ENCODE measurements at regions not wholly inside any gene's neighbourhood (a gene's known extent, or its start where the extent isn't known, plus 50 kb on each side); places are given as distances from the start of the nearest gene placed in this dataset.

GRCh38 chr11:95435628-95436353 lies 204.8 kb upstream of the SESN3 start:
- Histone ChIP-seq H3K9ac (ENCODE audit: low read length) (no peak overlapping the region), H3K36me3 (replicated peaks; ENCODE audit: low read depth, low read length) (no peaks in the 10 kb centered on the region), H3K27ac (ENCODE audit: low read length) (no peak overlapping the region), H3K4me1 (ENCODE audit: low read length) (no peaks in the 10 kb centered on the region), H2AFZ (ENCODE audit: low read depth, low read length) (no peak overlapping the region), H4K20me1 (ENCODE audit: insufficient read depth, low read length) (no peaks in the 10 kb centered on the region), H3K4me3 (ENCODE audit: low read length) (no peak overlapping the region), H3K9me3 (ENCODE audit: insufficient read depth, low read length) (no peaks in the 10 kb centered on the region), H3K79me2 (ENCODE audit: low read length) (no peaks in the 10 kb centered on the region), H3K4me2 (ENCODE audit: low read length) (no peak overlapping the region), H3K27me3 (ENCODE audit: low read depth, low read length) (no peaks in the 10 kb centered on the region)
- TF ChIP-seq CTCF (IDR thresholded peaks at IDR 0.05; ENCODE audit: low read depth, low read length) (no peak), EZH2phosphoT487 (IDR thresholded peaks at IDR 0.05; ENCODE audit: low read depth) (no peak)

- no peak overlapping the region for H3K9ac ChIP-seq (ENCODE audit: low read length)
- H3K4me3 ChIP-seq (ENCODE audit: low read length) = no peak overlapping the region
- H4K20me1 ChIP-seq (ENCODE audit: insufficient read depth, low read length) = no peaks in the 10 kb centered on the region
- TF ChIP-seq CTCF (IDR thresholded peaks at IDR 0.05; ENCODE audit: low read depth, low read length) (no peak), EZH2phosphoT487 (IDR thresholded peaks at IDR 0.05; ENCODE audit: low read depth) (no peak)
- no peaks in the 10 kb centered on the region for H3K9me3 ChIP-seq (ENCODE audit: insufficient read depth, low read length)
- H3K27me3 ChIP-seq (ENCODE audit: low read depth, low read length) = no peaks in the 10 kb centered on the region
- no peaks in the 10 kb centered on the region for H3K36me3 ChIP-seq (replicated peaks; ENCODE audit: low read depth, low read length)
- no peaks in the 10 kb centered on the region for H3K4me1 ChIP-seq (ENCODE audit: low read length)
- no peak overlapping the region for H3K27ac ChIP-seq (ENCODE audit: low read length)
- no peak overlapping the region for H3K4me2 ChIP-seq (ENCODE audit: low read length)
- no peak overlapping the region for H2AFZ ChIP-seq (ENCODE audit: low read depth, low read length)
- H3K79me2 ChIP-seq (ENCODE audit: low read length) = no peaks in the 10 kb centered on the region
Measured at GRCh38 chr11:95435192-95435591, 204.2 kb upstream of the SESN3 start.

- TF ChIP-seq EZH2phosphoT487 (IDR thresholded peaks at IDR 0.05; ENCODE audit: low read depth) = no peak
- TF ChIP-seq CTCF (IDR thresholded peaks at IDR 0.05; ENCODE audit: low read depth, low read length) = no peak
- no peaks in the 10 kb centered on the region for H3K4me1 ChIP-seq (ENCODE audit: low read length)
- no peak overlapping the region for H3K4me3 ChIP-seq (ENCODE audit: low read length)
- H3K27ac ChIP-seq (ENCODE audit: low read length) = no peak overlapping the region
- no peak overlapping the region for H3K9ac ChIP-seq (ENCODE audit: low read length)
- no peaks in the 10 kb centered on the region for H4K20me1 ChIP-seq (ENCODE audit: insufficient read depth, low read length)
- H3K27me3 ChIP-seq (ENCODE audit: low read depth, low read length) = no peaks in the 10 kb centered on the region
- no peak overlapping the region for H2AFZ ChIP-seq (ENCODE audit: low read depth, low read length)
- no peaks in the 10 kb centered on the region for H3K9me3 ChIP-seq (ENCODE audit: insufficient read depth, low read length)
- H3K79me2 ChIP-seq (ENCODE audit: low read length) = no peaks in the 10 kb centered on the region
- no peaks in the 10 kb centered on the region for H3K36me3 ChIP-seq (replicated peaks; ENCODE audit: low read depth, low read length)
- H3K4me2 ChIP-seq (ENCODE audit: low read length) = no peak overlapping the region
Measured at GRCh38 chr11:95434489-95435057, 203.6 kb upstream of the SESN3 start.

- no peaks in the 10 kb centered on the region for H3K36me3 ChIP-seq (replicated peaks; ENCODE audit: low read depth, low read length)
- H3K4me1 ChIP-seq (ENCODE audit: low read length) = no peaks in the 10 kb centered on the region
- H3K4me3 ChIP-seq (ENCODE audit: low read length) = no peak overlapping the region
- no peaks in the 10 kb centered on the region for H3K79me2 ChIP-seq (ENCODE audit: low read length)
- no peaks in the 10 kb centered on the region for H4K20me1 ChIP-seq (ENCODE audit: insufficient read depth, low read length)
- TF ChIP-seq CTCF (IDR thresholded peaks at IDR 0.05; ENCODE audit: low read depth, low read length) (no peak), EZH2phosphoT487 (IDR thresholded peaks at IDR 0.05; ENCODE audit: low read depth) (no peak)
- H3K4me2 ChIP-seq (ENCODE audit: low read length) = no peak overlapping the region
- H3K27ac ChIP-seq (ENCODE audit: low read length) = no peak overlapping the region
- no peaks in the 10 kb centered on the region for H3K27me3 ChIP-seq (ENCODE audit: low read depth, low read length)
- no peaks in the 10 kb centered on the region for H3K9me3 ChIP-seq (ENCODE audit: insufficient read depth, low read length)
- H2AFZ ChIP-seq (ENCODE audit: low read depth, low read length) = no peak overlapping the region
- H3K9ac ChIP-seq (ENCODE audit: low read length) = no peak overlapping the region
Measured at GRCh38 chr11:95434009-95434408, 203.0 kb upstream of the SESN3 start.

Data from OCI-LY3 (cell line).